ENCODE measurements at regions not wholly inside any gene's neighbourhood (a gene's known extent, or its start where the extent isn't known, plus 50 kb on each side); places are given as distances from the start of the nearest gene placed in this dataset.
A peak's percentile ranks its signal among the peaks of the same experiment; 100 is the strongest.

GRCh38 chr22:27345691-27346090, 455.9 kb downstream of the MN1 start:
- H3K36me3 Mint-ChIP-seq (ENCODE audit: insufficient read depth, unreplicated experiment), result no peaks in the 10 kb centered on the region
- no peak for TF ChIP-seq CTCF (IDR thresholded peaks at IDR 0.05; ENCODE audit: unreplicated experiment)
- CTCF ChIA-PET, result no interaction called here
- H3K9me3 Mint-ChIP-seq (ENCODE audit: unreplicated experiment), result no peaks in the 10 kb centered on the region
- no peak overlapping the region for H3K4me3 Mint-ChIP-seq (ENCODE audit: unreplicated experiment)
- H3K27ac Mint-ChIP-seq (ENCODE audit: low read depth, unreplicated experiment), result no peak overlapping the region
- DNase-seq (ENCODE audit: unreplicated experiment), result no peak
- H3K27me3 Mint-ChIP-seq (ENCODE audit: insufficient read depth, unreplicated experiment), result peaks cover 13% of the 10 kb centered on the region
- intact Hi-C loops (cut with micrococcal nuclease), result no loop called here
- H3K4me1 Mint-ChIP-seq (ENCODE audit: insufficient read depth, unreplicated experiment), result peaks cover 5% of the 10 kb centered on the region
- BruUV-seq (replicated peaks), result no TSS peak
- POLR2A ChIA-PET, result no interaction called here

- Mint-ChIP-seq H3K27ac (ENCODE audit: low read depth, unreplicated experiment) (no peak overlapping the region), H3K27me3 (ENCODE audit: insufficient read depth, unreplicated experiment) (peaks cover 26% of the 10 kb centered on the region), H3K4me3 (ENCODE audit: unreplicated experiment) (no peak overlapping the region), H3K36me3 (ENCODE audit: insufficient read depth, unreplicated experiment) (no peaks in the 10 kb centered on the region), H3K4me1 (ENCODE audit: insufficient read depth, unreplicated experiment) (peaks cover 14% of the 10 kb centered on the region), H3K9me3 (ENCODE audit: unreplicated experiment) (no peaks in the 10 kb centered on the region)
- TF ChIP-seq CTCF (IDR thresholded peaks at IDR 0.05; ENCODE audit: unreplicated experiment), result no peak
- DNase-seq (ENCODE audit: unreplicated experiment), result no peak
- ChIA-PET POLR2A (interaction anchor here (1.0 to 1.1 kb wide), 2 partner anchors 16 to 112 kb away, joined by 3 read pairs; no protein-coding TSS in a partner anchor), CTCF (no interaction called here)
- BruUV-seq (replicated peaks), result no TSS peak
- intact Hi-C loops (cut with micrococcal nuclease), result no loop called here
These were observed 453.6 kb downstream of the MN1 start for GRCh38 chr22:27347951-27348350.

- ChIA-PET POLR2A (interaction anchor here (1.0 to 1.1 kb wide), 2 partner anchors 17 to 111 kb away, joined by 3 read pairs; no protein-coding TSS in a partner anchor), CTCF (no interaction called here)
- no peaks in the 10 kb centered on the region for H3K9me3 Mint-ChIP-seq (ENCODE audit: unreplicated experiment)
- TF ChIP-seq CTCF (IDR thresholded peaks at IDR 0.05; ENCODE audit: unreplicated experiment), result no peak
- peak; percentile 68 for DNase-seq (ENCODE audit: unreplicated experiment)
- no peak overlapping the region for H3K27ac Mint-ChIP-seq (ENCODE audit: low read depth, unreplicated experiment)
- no TSS peak for BruUV-seq (replicated peaks)
- H3K36me3 Mint-ChIP-seq (ENCODE audit: insufficient read depth, unreplicated experiment), result no peaks in the 10 kb centered on the region
- intact Hi-C loops (cut with micrococcal nuclease), result no loop called here
- peaks cover 29% of the 10 kb centered on the region for H3K27me3 Mint-ChIP-seq (ENCODE audit: insufficient read depth, unreplicated experiment)
- H3K4me1 Mint-ChIP-seq (ENCODE audit: insufficient read depth, unreplicated experiment), result peaks cover 15% of the 10 kb centered on the region
- no peak overlapping the region for H3K4me3 Mint-ChIP-seq (ENCODE audit: unreplicated experiment)
These were observed 452.9 kb downstream of the MN1 start for GRCh38 chr22:27348634-27349033.

GRCh38 chr22:27349456-27349855, 452.1 kb downstream of the MN1 start:
- Mint-ChIP-seq H3K9me3 (ENCODE audit: unreplicated experiment) (no peaks in the 10 kb centered on the region), H3K36me3 (ENCODE audit: insufficient read depth, unreplicated experiment) (no peaks in the 10 kb centered on the region), H3K4me3 (ENCODE audit: unreplicated experiment) (no peak overlapping the region), H3K27ac (ENCODE audit: low read depth, unreplicated experiment) (no peak overlapping the region), H3K27me3 (ENCODE audit: insufficient read depth, unreplicated experiment) (peaks cover 24% of the 10 kb centered on the region), H3K4me1 (ENCODE audit: insufficient read depth, unreplicated experiment) (peaks cover 15% of the 10 kb centered on the region)
- POLR2A ChIA-PET, result no interaction called here
- no peak for TF ChIP-seq CTCF (IDR thresholded peaks at IDR 0.05; ENCODE audit: unreplicated experiment)
- no peak for DNase-seq (ENCODE audit: unreplicated experiment)
- intact Hi-C loops (cut with micrococcal nuclease), result no loop called here
- CTCF ChIA-PET, result no interaction called here
- no TSS peak for BruUV-seq (replicated peaks)
